Epithelial cell of esophagus (primary cell): ENCODE measurements at regions not wholly inside any gene's neighbourhood (a gene's known extent, or its start where the extent isn't known, plus 50 kb on each side); places are given as distances from the start of the nearest gene placed in this dataset.

ENCODE experiments used
- DNase-seq: peaks from one replicate; pipeline ENCODE4 v3.0.0; 2010; ENCODE audit warnings: low read depth
- H3K4me3 ChIP-seq: 2 replicates; pipeline ENCODE4 v1.5.1; 2011; ENCODE audit warnings: mild to moderate bottlenecking, low read length, control low read depth
- CTCF ChIP-seq: IDR thresholded peaks from 2 replicates; pipeline ENCODE4 v1.5.1; 2011; ENCODE audit warnings: low read depth, mild to moderate bottlenecking, low read length, control low read depth, inconsistent platforms; ENCODE audit not compliant: insufficient read depth; ENCODE audit errors: missing control alignments

GRCh38 chr15:24879492-24879891, 75.3 kb upstream of the SNRPN start:
- no peak for TF ChIP-seq CTCF
- H3K4me3 ChIP-seq = no peak overlapping the region
- DNase-seq = no peak

- no peak for TF ChIP-seq CTCF
- H3K4me3 ChIP-seq = no peak overlapping the region
- no peak for DNase-seq
These were observed 74.1 kb upstream of the SNRPN start for GRCh38 chr15:24880663-24881062.

DNA sequence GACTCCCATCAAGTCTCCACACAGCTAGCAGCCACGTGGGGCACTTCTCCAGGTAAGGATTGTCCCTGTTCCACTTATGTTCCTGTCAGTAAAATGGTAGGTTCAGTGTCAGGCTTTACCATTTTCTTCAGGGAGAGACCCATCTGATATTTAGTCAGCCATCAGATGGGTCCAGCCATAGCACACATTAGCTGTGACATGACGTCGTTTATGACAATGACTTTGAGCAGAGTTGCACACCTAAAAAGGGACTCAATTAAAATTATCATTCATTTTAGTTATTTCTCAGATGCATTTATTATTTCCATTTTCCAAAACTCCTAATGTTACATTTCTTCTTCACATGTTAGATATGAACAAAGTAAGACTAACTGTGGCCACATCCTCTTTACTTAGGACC, 68.2 kb upstream of the SNRPN start:
- no peak for TF ChIP-seq CTCF
- no peak overlapping the region for H3K4me3 ChIP-seq
- DNase-seq = no peak

DNA sequence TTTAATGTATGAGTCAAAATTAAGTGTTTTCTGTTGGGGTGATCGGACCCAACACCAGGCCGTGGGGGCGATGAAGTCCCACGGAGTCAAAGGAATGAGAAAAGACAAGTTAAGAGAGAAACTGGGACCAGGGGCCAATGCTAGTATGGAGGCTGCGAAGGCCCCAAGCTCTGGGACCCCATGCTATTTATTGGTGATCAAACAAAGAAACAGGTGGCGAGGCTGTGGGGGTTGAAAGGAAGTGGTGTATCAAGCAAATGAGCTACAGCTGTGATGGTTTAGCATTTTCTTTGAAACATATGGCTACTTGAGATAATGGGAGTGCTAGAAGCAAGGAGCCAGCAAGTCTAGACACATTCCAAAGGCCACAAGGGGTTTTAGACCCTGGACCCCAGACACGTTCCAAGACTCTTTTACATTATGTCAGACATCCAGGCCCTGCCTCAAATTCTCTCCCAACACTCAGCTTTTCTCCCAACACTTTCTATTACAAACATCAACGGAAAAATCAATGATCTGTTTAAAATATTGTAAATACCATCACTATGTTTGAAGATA, 56.0 kb upstream of the SNRPN start:
- no peak for TF ChIP-seq CTCF
- no peak overlapping the region for H3K4me3 ChIP-seq
- no peak for DNase-seq

DNA sequence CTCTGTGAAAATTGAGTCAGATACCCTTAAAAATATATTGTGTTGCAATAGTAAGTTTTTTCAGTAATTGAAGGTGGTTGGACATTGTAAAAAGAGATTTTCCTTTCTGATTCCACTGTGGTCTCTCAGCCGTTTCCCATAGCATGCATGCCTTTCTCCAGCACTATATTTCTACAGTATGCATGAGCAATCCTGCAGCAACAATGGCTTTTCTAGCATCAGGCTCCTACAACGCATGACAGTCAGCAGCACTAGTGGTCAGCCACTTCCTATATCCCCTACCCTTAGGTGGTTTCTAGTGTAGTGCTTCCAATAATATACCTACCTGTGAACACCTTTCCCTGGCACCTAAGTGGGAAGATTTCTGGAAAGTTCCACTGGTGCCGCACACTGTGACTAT, 55.4 kb upstream of the SNRPN start:
- H3K4me3 ChIP-seq = no peak overlapping the region
- no peak for DNase-seq
- TF ChIP-seq CTCF = no peak

- TF ChIP-seq CTCF = no peak
- H3K4me3 ChIP-seq = no peak overlapping the region
- DNase-seq = no peak
These were observed 55.0 kb upstream of the SNRPN start for GRCh38 chr15:24899795-24900194.

- no peak overlapping the region for H3K4me3 ChIP-seq
- TF ChIP-seq CTCF = no peak
- DNase-seq = no peak
These were observed 53.4 kb upstream of the SNRPN start for GRCh38 chr15:24901409-24901808.
